ENCODE measurements at regions not wholly inside any gene's neighbourhood (a gene's known extent, or its start where the extent isn't known, plus 50 kb on each side); places are given as distances from the start of the nearest gene placed in this dataset.

GRCh38 chrY:7299960-7300359 lies 388.4 kb upstream of the AMELY start:
- TF ChIP-seq CTCF (IDR thresholded peaks at IDR 0.05) (no peak), EP300 (IDR thresholded peaks at IDR 0.05) (no peak), POLR2A (IDR thresholded peaks at IDR 0.05) (no peak)

All from ovary (tissue), 3 donors.